GM19397 (cell line): ENCODE measurements at regions not wholly inside any gene's neighbourhood (a gene's known extent, or its start where the extent isn't known, plus 50 kb on each side); places are given as distances from the start of the nearest gene placed in this dataset.
"Not testable (repeated sequence)": the region's sequence is repeated elsewhere in the genome, so short reads cannot be mapped to it uniquely, and the experiment has no call there.

ENCODE experiments used
- ATAC-seq: cut with Tn5 transposase; IDR thresholded peaks from one replicate; pipeline ENCODE4 v1.9.1; 2021; ENCODE audit warnings: mild to moderate bottlenecking, moderate library complexity; ENCODE audit not compliant: unreplicated experiment

GRCh38 chr13:38283346-38283745 lies 66.3 kb upstream of the UFM1 start:
- ATAC-seq = no peak

GRCh38 chr13:38265132-38265497 lies 84.5 kb upstream of the UFM1 start:
- no peak for ATAC-seq

GRCh38 chr13:38264363-38265131 lies 85.1 kb upstream of the UFM1 start:
- ATAC-seq = no peak

GRCh38 chr13:38262211-38262610 lies 87.4 kb upstream of the UFM1 start:
- no peak for ATAC-seq

- ATAC-seq = no peak
These were observed 94.1 kb upstream of the UFM1 start for GRCh38 chr13:38255600-38255999.

GRCh38 chr13:38239874-38240273 lies 109.8 kb upstream of the UFM1 start:
- no peak for ATAC-seq

GRCh38 chr13:38228322-38228721 lies 121.3 kb upstream of the UFM1 start:
- no peak for ATAC-seq

- ATAC-seq = no peak
These were observed 123.2 kb upstream of the UFM1 start for GRCh38 chr13:38226496-38226895.

GRCh38 chr13:38223089-38223488 lies 126.6 kb upstream of the UFM1 start:
- ATAC-seq = no peak

GRCh38 chr13:38221120-38221519 lies 128.5 kb upstream of the UFM1 start:
- ATAC-seq = not testable (repeated sequence)

GRCh38 chr13:38216181-38216580 lies 133.5 kb upstream of the UFM1 start:
- no peak for ATAC-seq

- no peak for ATAC-seq
These were observed 136.3 kb upstream of the UFM1 start for GRCh38 chr13:38213314-38213713.

- ATAC-seq = no peak
These were observed 138.6 kb upstream of the UFM1 start for GRCh38 chr13:38210928-38211596.

- no peak for ATAC-seq
These were observed 145.1 kb upstream of the UFM1 start for GRCh38 chr13:38204556-38204955.

GRCh38 chr13:38202740-38203139 lies 146.9 kb upstream of the UFM1 start:
- no peak for ATAC-seq

GRCh38 chr13:38191016-38191415 lies 158.6 kb upstream of the UFM1 start:
- ATAC-seq = no peak

GRCh38 chr13:38180670-38181069 lies 169.0 kb upstream of the UFM1 start:
- no peak for ATAC-seq

GRCh38 chr13:38180126-38180525 lies 169.5 kb upstream of the UFM1 start:
- ATAC-seq = no peak

- no peak for ATAC-seq
These were observed 173.0 kb upstream of the UFM1 start for GRCh38 chr13:38176664-38177063.

GRCh38 chr13:38173403-38173802 lies 176.2 kb upstream of the UFM1 start:
- no peak for ATAC-seq

GRCh38 chr13:38167164-38167822 lies 182.4 kb upstream of the UFM1 start:
- peak; percentile 95 for ATAC-seq

GRCh38 chr13:38166116-38166515 lies 183.5 kb upstream of the UFM1 start:
- no peak for ATAC-seq
